HG02981 (cell line): ENCODE measurements at regions not wholly inside any gene's neighbourhood (a gene's known extent, or its start where the extent isn't known, plus 50 kb on each side); places are given as distances from the start of the nearest gene placed in this dataset.

Source experiments
- ATAC-seq: cut with Tn5 transposase; IDR thresholded peaks from one replicate; pipeline ENCODE4 v1.9.1; 2021; ENCODE audit warnings: mild to moderate bottlenecking, moderate library complexity; ENCODE audit not compliant: unreplicated experiment

GRCh38 chrY:7465185-7465621 lies 553.7 kb upstream of the AMELY start:
- no peak for ATAC-seq

- no peak for ATAC-seq
Observed at GRCh38 chrY:7464742-7465141, 553.2 kb upstream of the AMELY start.

- no peak for ATAC-seq
Observed at GRCh38 chrY:7463711-7464110, 552.2 kb upstream of the AMELY start.

- no peak for ATAC-seq
Observed at GRCh38 chrY:7463196-7463595, 551.6 kb upstream of the AMELY start.

GRCh38 chrY:7462657-7463056 lies 551.1 kb upstream of the AMELY start:
- ATAC-seq = no peak

- no peak for ATAC-seq
Observed at GRCh38 chrY:7461873-7462525, 550.4 kb upstream of the AMELY start.

GRCh38 chrY:7459802-7460201 lies 548.2 kb upstream of the AMELY start:
- no peak for ATAC-seq

GRCh38 chrY:7458301-7459078 lies 546.9 kb upstream of the AMELY start:
- no peak for ATAC-seq

GRCh38 chrY:7457286-7458015 lies 545.9 kb upstream of the AMELY start:
- no peak for ATAC-seq

GRCh38 chrY:7455626-7456025 lies 544.1 kb upstream of the AMELY start:
- no peak for ATAC-seq

- peak; percentile 96 for ATAC-seq
Observed at GRCh38 chrY:7453336-7453735, 541.8 kb upstream of the AMELY start.

- no peak for ATAC-seq
Observed at GRCh38 chrY:7452246-7452645, 540.7 kb upstream of the AMELY start.

GRCh38 chrY:7449860-7450259 lies 538.3 kb upstream of the AMELY start:
- no peak for ATAC-seq

- no peak for ATAC-seq
Observed at GRCh38 chrY:7448687-7449086, 537.1 kb upstream of the AMELY start.

GRCh38 chrY:7447881-7448516 lies 536.4 kb upstream of the AMELY start:
- no peak for ATAC-seq

- ATAC-seq = no peak
Observed at GRCh38 chrY:7444141-7444540, 532.6 kb upstream of the AMELY start.

- no peak for ATAC-seq
Observed at GRCh38 chrY:7440796-7441530, 529.4 kb upstream of the AMELY start.

- ATAC-seq = no peak
Observed at GRCh38 chrY:7437086-7437485, 525.5 kb upstream of the AMELY start.

GRCh38 chrY:7433817-7434809 lies 522.6 kb upstream of the AMELY start:
- ATAC-seq = no peak
